ENCODE measurements at regions not wholly inside any gene's neighbourhood (a gene's known extent, or its start where the extent isn't known, plus 50 kb on each side); places are given as distances from the start of the nearest gene placed in this dataset.
"Not testable (repeated sequence)": the region's sequence is repeated elsewhere in the genome, so short reads cannot be mapped to it uniquely, and the experiment has no call there.

DNA sequence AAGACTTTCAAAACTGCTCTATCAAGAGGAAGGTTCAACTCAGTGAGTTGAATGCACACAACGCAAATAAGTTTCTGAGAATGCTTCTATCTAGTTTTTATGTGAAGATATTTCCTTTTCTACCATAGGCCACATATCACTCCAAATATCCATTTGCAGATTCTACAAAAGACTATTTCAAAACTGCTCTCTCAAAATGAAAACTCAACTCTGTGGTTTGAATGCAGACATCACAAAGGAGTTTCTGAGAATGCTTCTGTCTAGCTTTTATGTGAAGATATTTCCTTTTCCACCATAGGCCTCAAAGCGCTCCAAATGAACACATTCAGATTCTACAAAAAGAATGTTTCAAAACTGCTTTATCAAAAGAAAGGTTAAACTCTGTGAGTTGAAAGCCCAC lies 1093.1 kb upstream of the DEFB115 start:
- not testable (repeated sequence) for DNase-seq (ENCODE audit: low spot score)

- no peak for DNase-seq (ENCODE audit: low spot score)
These were observed 1089.9 kb upstream of the DEFB115 start for GRCh38 chr20:30167540-30167939.

GRCh38 chr20:30168025-30168799 lies 1089.3 kb upstream of the DEFB115 start:
- DNase-seq (ENCODE audit: low spot score) = no peak

GRCh38 chr20:30168800-30169138 lies 1088.7 kb upstream of the DEFB115 start:
- DNase-seq (ENCODE audit: low spot score) = no peak

DNA sequence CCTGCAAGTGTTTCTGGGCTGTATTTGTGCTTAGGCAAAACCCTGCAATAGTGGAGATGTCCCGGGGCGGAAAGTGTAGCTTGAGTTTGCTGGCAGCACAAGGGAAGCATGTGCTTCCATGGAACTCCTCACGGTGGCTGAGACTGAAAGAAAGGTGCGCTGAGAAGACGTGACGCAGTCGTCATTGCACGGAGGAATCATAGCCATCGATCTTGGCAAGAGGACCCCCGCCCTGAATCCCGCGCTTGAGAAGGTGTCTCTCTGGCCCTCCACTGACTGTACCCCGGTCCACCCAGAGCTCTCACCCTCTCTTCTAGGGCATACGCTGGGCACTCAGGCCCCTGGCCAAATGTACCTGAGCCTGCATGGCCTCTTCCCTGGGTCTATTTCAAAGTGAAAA lies 1081.8 kb upstream of the DEFB115 start:
- DNase-seq (ENCODE audit: low spot score) = no peak

GRCh38 chr20:30183124-30183523 lies 1074.3 kb upstream of the DEFB115 start:
- not testable (repeated sequence) for DNase-seq (ENCODE audit: low spot score)

- not testable (repeated sequence) for DNase-seq (ENCODE audit: low spot score)
These were observed 1065.7 kb upstream of the DEFB115 start for GRCh38 chr20:30191785-30192184.

- DNase-seq (ENCODE audit: low spot score) = not testable (repeated sequence)
These were observed 1023.0 kb upstream of the DEFB115 start for GRCh38 chr20:30234477-30234876.

DNA sequence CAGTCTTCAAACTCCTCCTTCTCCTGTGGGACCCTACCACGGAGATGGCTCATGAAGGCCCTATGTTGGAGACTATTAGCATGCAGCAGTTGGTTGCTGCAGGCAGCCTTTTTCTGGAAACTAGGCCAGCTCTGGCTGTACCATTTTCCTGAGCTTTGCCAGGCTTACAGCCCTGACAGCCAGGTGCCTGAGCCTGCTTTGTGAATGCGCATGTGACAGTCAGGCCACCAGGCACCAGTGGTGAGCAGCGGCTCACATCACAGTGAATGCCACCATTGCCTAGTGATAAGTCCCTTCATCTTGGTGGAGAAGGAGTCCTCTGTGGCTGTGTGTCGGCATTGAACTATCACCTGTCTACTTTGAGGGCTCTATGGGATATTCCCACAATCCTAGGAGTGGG lies 982.4 kb upstream of the DEFB115 start:
- not testable (repeated sequence) for DNase-seq (ENCODE audit: low spot score)

DNA sequence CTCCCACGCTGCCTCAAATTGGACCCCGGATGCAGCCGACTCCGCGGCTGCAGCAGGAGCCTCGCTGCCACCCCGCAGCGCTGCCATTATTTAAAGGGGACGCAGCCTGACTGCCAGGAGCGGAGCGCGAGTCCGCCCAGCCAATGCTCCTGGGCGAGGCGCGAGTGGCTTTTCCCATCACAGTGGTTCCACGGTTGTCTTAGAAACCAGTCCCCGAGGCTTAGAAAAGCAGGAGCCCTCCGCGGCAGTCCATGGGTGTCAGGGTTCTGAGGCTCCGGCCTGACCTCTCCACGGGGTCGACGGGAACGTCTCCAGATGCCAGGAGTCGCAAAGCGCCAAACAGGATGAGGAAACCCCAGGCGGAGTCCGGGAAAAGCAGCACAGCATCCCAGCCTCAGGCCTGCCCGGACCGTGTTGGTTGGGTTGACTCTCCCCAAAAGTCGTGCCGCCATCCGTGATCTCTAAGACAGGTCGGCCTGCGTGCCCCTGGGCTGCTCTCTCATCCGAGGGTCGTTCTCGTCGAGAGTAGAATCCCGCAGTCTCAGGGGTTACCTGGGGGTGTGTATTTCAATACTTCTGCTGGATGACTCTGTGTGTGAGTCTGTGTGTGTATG lies 975.8 kb upstream of the DEFB115 start:
- DNase-seq (ENCODE audit: low spot score) = no peak

- DNase-seq (ENCODE audit: low spot score) = peak; percentile 42
These were observed 973.8 kb upstream of the DEFB115 start for GRCh38 chr20:30283476-30284280.

- no peak for DNase-seq (ENCODE audit: low spot score)
These were observed 973.1 kb upstream of the DEFB115 start for GRCh38 chr20:30284281-30284905.

DNA sequence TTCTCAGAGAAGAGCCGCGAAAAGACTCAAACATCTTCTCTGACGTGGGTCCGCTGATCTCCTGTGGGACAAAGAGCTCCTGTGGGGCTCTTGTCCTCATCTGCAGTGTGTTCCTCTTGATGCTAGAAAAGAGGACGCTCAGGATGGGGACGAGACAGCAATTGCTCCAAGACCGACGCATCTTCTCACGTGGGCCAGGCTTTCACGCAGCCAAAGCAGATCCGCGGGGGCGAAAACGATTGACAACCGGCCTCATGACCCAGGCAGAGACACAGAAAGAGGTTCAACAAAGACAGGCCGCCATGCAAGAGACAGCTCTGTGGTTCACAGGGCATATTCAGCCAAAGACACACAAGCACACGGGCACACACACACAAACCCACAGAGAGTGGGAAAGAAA lies 971.8 kb upstream of the DEFB115 start:
- DNase-seq (ENCODE audit: low spot score) = no peak

GRCh38 chr20:30286157-30286556 lies 971.3 kb upstream of the DEFB115 start:
- no peak for DNase-seq (ENCODE audit: low spot score)

- DNase-seq (ENCODE audit: low spot score) = not testable (repeated sequence)
These were observed 970.0 kb upstream of the DEFB115 start for GRCh38 chr20:30287459-30287858.

- no peak for DNase-seq (ENCODE audit: low spot score)
These were observed 969.1 kb upstream of the DEFB115 start for GRCh38 chr20:30288346-30288745.

DNA sequence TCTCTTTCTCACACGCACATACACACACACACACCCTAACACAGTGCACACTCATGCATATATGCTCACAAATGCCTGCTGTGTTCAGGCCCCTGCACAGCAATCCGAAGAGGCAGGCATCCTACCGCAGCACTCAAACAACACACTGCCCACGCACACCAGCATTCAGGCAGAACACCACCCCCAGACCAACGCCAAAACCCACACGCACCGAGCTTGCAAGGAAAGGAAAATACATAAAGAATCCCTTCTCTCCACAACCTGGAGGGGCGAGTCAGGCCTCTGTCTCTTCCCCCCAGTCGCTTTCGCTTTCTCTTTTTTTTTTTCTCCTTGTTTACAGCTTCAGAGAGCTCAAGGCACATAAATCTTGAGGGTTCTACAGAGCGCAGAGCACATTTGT lies 968.4 kb upstream of the DEFB115 start:
- DNase-seq (ENCODE audit: low spot score) = not testable (repeated sequence)

DNA sequence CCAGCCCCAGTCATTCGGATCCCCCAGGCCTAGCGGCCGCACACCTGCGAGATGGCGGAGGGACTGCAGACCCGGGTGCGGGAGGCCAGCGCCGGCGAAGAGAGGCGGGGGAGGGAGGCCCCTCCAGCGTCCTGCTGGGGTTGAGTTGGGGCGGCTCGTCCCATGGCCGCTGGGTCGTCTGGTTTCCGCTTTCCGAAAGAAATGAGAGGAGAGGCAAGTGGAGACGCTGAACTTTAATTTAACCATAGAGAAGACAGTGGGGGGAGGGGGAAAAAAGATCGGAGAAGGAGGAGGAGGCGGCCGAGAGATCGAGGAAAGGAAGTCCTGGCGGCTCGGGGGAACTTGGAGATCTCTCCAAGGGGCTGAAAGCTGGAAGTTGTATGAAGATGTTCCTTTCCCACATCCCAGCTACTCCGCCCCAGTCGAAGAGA lies 967.7 kb upstream of the DEFB115 start:
- DNase-seq (ENCODE audit: low spot score) = not testable (repeated sequence)

- peak; percentile 58 for DNase-seq (ENCODE audit: low spot score)
These were observed 967.0 kb upstream of the DEFB115 start for GRCh38 chr20:30290361-30291063.

GRCh38 chr20:30291064-30291379 lies 966.4 kb upstream of the DEFB115 start:
- DNase-seq (ENCODE audit: low spot score) = not testable (repeated sequence)

DNA sequence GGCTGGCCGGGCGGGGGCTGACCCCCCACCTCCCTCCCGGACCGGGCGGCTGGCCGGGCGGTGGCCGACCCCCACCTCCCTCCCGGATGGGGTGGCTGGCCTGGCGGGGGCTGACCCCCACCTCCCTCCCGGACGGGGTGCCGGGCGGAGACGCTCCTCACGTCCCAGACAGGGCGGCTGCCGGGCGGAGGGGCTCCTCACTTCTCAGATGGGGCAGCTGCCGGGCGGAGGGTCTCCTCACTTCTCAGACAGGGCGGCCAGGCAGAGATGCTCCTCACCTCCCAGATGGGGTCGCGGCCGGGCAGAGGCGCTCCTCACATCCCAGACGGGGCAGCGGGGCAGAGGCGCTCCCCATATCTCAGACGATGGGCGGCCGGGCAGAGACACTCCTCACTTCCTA lies 965.8 kb upstream of the DEFB115 start:
- DNase-seq (ENCODE audit: low spot score) = not testable (repeated sequence)

GRCh38 chr20:30295396-30295795 lies 962.1 kb upstream of the DEFB115 start:
- DNase-seq (ENCODE audit: low spot score) = not testable (repeated sequence)

Measured in H4 (cell line).